Kidney epithelial cell (primary cell): ENCODE measurements at regions not wholly inside any gene's neighbourhood (a gene's known extent, or its start where the extent isn't known, plus 50 kb on each side); places are given as distances from the start of the nearest gene placed in this dataset.
A peak's percentile ranks its signal among the peaks of the same experiment; 100 is the strongest.

Experiments used
- DNase-seq: peaks from one replicate; pipeline ENCODE4 v3.0.0-alpha.2; 2010; ENCODE audit warnings: low read depth
- H3K27me3 ChIP-seq: 2 replicates; pipeline ENCODE4 v1.6.0; 2011; ENCODE audit warnings: low read length; ENCODE audit not compliant: control insufficient read depth, insufficient read depth
- H3K36me3 ChIP-seq: 2 replicates; pipeline ENCODE4 v1.5.1; 2011; ENCODE audit warnings: low read length; ENCODE audit not compliant: control insufficient read depth, insufficient read depth
- H3K4me3 ChIP-seq: 2 replicates; pipeline ENCODE4 v1.5.1; 2011; ENCODE audit warnings: low read depth, mild to moderate bottlenecking, control low read depth, low read length
- CTCF ChIP-seq: IDR thresholded peaks from 2 replicates; pipeline ENCODE4 v1.5.1; 2011; ENCODE audit warnings: mild to moderate bottlenecking, moderate library complexity, low read length, control low read depth, inconsistent platforms; ENCODE audit not compliant: insufficient read depth, poor library complexity, severe bottlenecking

- Histone ChIP-seq H3K36me3 (no peaks in the 10 kb centered on the region), H3K27me3 (no peaks in the 10 kb centered on the region), H3K4me3 (no peak overlapping the region)
- no peak for TF ChIP-seq CTCF
- no peak for DNase-seq
Observed at GRCh38 chr1:195704028-195704427, 904.2 kb downstream of the KCNT2 start.

GRCh38 chr1:195701149-195701548 lies 907.1 kb downstream of the KCNT2 start:
- Histone ChIP-seq H3K27me3 (no peaks in the 10 kb centered on the region), H3K4me3 (no peak overlapping the region), H3K36me3 (no peaks in the 10 kb centered on the region)
- TF ChIP-seq CTCF, result no peak
- no peak for DNase-seq

- DNase-seq, result no peak
- no peaks in the 10 kb centered on the region for H3K36me3 ChIP-seq
- no peak overlapping the region for H3K4me3 ChIP-seq
- no peak for TF ChIP-seq CTCF
- H3K27me3 ChIP-seq, result no peaks in the 10 kb centered on the region
Observed at GRCh38 chr1:195697130-195697529, 911.1 kb downstream of the KCNT2 start.

GRCh38 chr1:195686764-195687163 lies 921.5 kb downstream of the KCNT2 start:
- H3K36me3 ChIP-seq, result no peaks in the 10 kb centered on the region
- no peaks in the 10 kb centered on the region for H3K27me3 ChIP-seq
- DNase-seq, result no peak

GRCh38 chr1:195664628-195665027 lies 943.6 kb downstream of the KCNT2 start:
- DNase-seq, result no peak
- Histone ChIP-seq H3K36me3 (no peaks in the 10 kb centered on the region), H3K27me3 (no peaks in the 10 kb centered on the region), H3K4me3 (no peak overlapping the region)
- no peak for TF ChIP-seq CTCF

More at GRCh38 chr1:195686764-195687163, 921.5 kb downstream of the KCNT2 start:
- no peak for TF ChIP-seq CTCF
- no peak overlapping the region for H3K4me3 ChIP-seq

- Histone ChIP-seq H3K36me3 (no peaks in the 10 kb centered on the region), H3K27me3 (no peaks in the 10 kb centered on the region), H3K4me3 (no peak overlapping the region)
- DNase-seq, result peak; percentile 51
- TF ChIP-seq CTCF, result no peak
Observed at GRCh38 chr1:195663549-195664280, 944.5 kb downstream of the KCNT2 start.
